GM12891 (cell line): ENCODE measurements at regions not wholly inside any gene's neighbourhood (a gene's known extent, or its start where the extent isn't known, plus 50 kb on each side); places are given as distances from the start of the nearest gene placed in this dataset.

ENCODE experiments used
- POLR2A ChIP-seq: IDR thresholded peaks from 2 replicates; pipeline ENCODE4 v1.6.1; 2011; ENCODE audit warnings: low read depth, low read length, control low read depth
- POLR2AphosphoS5 ChIP-seq: IDR thresholded peaks from 2 replicates; pipeline ENCODE4 v1.6.1; 2011; ENCODE audit warnings: low read depth, low read length, control low read depth
- POU2F2 ChIP-seq: IDR thresholded peaks from 2 replicates; pipeline ENCODE4 v1.6.1; 2011; ENCODE audit warnings: low read depth, mild to moderate bottlenecking, control low read depth, low read length, moderate library complexity
- TAF1 ChIP-seq: IDR thresholded peaks from 2 replicates; pipeline ENCODE4 v1.6.1; 2011; ENCODE audit warnings: low read depth, low read length, control low read depth

DNA sequence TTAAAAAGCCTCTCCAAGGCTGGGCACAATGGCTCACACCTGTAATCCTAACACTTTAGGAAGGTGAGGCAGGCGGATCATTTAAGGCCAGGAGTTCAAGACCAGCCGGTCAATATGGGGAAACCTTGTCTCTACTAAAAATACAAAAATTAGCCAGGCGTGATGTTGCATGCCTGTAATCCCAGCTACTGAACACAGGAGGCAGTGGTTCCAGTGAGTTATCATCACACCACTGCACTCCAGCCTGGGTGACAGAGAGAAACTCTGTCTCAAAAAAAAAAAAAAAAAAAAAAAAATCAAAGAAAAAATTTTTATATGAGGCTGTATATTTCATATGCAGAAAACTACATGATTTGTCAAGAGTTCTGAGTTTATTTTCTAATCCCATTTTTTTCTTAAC is 1107.1 kb upstream of the TMPRSS15 start:
- no peak for TF ChIP-seq TAF1
- no peak for TF ChIP-seq POLR2AphosphoS5
- no peak for TF ChIP-seq POLR2A
- TF ChIP-seq POU2F2 = no peak
